OCI-LY3 (cell line): ENCODE measurements at regions not wholly inside any gene's neighbourhood (a gene's known extent, or its start where the extent isn't known, plus 50 kb on each side); places are given as distances from the start of the nearest gene placed in this dataset.

Source experiments
- CTCF ChIP-seq: fragments of 200-600, 300-600 bp; sonication (generic); IDR thresholded peaks from 2 replicates; pipeline ENCODE4 v1.5.1; 2014; ENCODE audit warnings: antibody characterized with exemption, low read length, low read depth
- EZH2phosphoT487 ChIP-seq: fragments of 200-600 bp; shearing (Covaris generic); IDR thresholded peaks from 2 replicates; pipeline ENCODE4 v1.6.1; 2018; ENCODE audit warnings: antibody characterized with exemption, mixed run types, low read depth

GRCh38 chr15:36362509-36362915 lies 216.9 kb upstream of the CDIN1 start:
- TF ChIP-seq CTCF (no peak), EZH2phosphoT487 (no peak)
